ENCODE measurements at regions not wholly inside any gene's neighbourhood (a gene's known extent, or its start where the extent isn't known, plus 50 kb on each side); places are given as distances from the start of the nearest gene placed in this dataset.

GRCh38 chr5:27234916-27235315, 196.5 kb upstream of the CDH9 start:
- TF ChIP-seq CTCF (IDR thresholded peaks at IDR 0.05; ENCODE audit: low read length, missing control alignments): no peak
- H3K4me3 ChIP-seq (replicated peaks; ENCODE audit: low read depth, low read length): no peak overlapping the region
- no peak for DNase-seq (ENCODE audit: low read depth)

DNA sequence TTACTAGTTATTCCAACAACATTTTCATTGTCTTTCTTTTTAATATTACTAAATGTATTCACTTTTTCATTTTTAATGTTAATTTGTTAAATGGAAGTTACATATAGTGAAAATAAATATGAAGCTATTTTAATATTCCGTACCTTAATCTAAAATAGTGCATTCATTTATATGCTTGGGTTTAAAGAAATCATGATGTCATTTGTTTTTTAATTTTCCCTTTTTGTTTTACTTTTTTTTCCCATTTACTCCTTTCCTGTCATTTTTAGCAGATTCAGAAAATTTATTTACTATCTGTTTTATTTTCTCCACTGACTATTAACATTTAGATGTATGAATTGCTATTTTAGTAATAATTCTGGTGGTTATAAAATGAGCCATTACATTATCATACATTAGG, 183.0 kb upstream of the CDH9 start:
- no peak for TF ChIP-seq CTCF (IDR thresholded peaks at IDR 0.05; ENCODE audit: low read length, missing control alignments)
- no peak for DNase-seq (ENCODE audit: low read depth)
- no peak overlapping the region for H3K4me3 ChIP-seq (replicated peaks; ENCODE audit: low read depth, low read length)

- no peak for TF ChIP-seq CTCF (IDR thresholded peaks at IDR 0.05; ENCODE audit: low read length, missing control alignments)
- H3K4me3 ChIP-seq (replicated peaks; ENCODE audit: low read depth, low read length): no peak overlapping the region
- DNase-seq (ENCODE audit: low read depth): no peak
Measured at GRCh38 chr5:27220752-27221151, 182.4 kb upstream of the CDH9 start.

DNA sequence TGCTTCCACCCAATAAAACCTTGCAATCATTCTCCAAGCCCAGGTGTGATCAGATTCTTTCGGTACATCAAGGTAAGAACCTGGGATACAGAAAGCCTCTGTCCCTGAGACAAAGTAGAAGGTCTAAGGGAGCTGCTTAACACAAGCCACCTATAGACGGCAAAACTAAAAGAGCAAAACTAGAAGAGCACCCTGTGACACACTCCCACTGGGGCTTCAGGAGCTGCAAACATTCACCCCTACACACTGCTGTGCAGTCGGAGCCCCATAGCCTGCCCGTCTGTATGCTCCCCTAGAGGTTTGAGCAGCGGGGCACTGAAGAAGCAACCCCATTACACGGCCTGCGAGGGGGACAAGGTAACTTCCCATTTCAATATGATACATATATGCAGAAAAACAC, 179.6 kb upstream of the CDH9 start:
- no peak for DNase-seq (ENCODE audit: low read depth)
- TF ChIP-seq CTCF (IDR thresholded peaks at IDR 0.05; ENCODE audit: low read length, missing control alignments): no peak

GRCh38 chr5:27217155-27217956, 179.0 kb upstream of the CDH9 start:
- no peak overlapping the region for H3K4me3 ChIP-seq (replicated peaks; ENCODE audit: low read depth, low read length)
- no peak for DNase-seq (ENCODE audit: low read depth)
- no peak for TF ChIP-seq CTCF (IDR thresholded peaks at IDR 0.05; ENCODE audit: low read length, missing control alignments)

More for the DNA sequence above, 179.6 kb upstream of the CDH9 start:
- no peak overlapping the region for H3K4me3 ChIP-seq (replicated peaks; ENCODE audit: low read depth, low read length)

GRCh38 chr5:27216367-27216950, 178.1 kb upstream of the CDH9 start:
- no peak overlapping the region for H3K4me3 ChIP-seq (replicated peaks; ENCODE audit: low read depth, low read length)
- DNase-seq (ENCODE audit: low read depth): no peak
- TF ChIP-seq CTCF (IDR thresholded peaks at IDR 0.05; ENCODE audit: low read length, missing control alignments): no peak

- no peak for DNase-seq (ENCODE audit: low read depth)
- H3K4me3 ChIP-seq (replicated peaks; ENCODE audit: low read depth, low read length): no peak overlapping the region
- TF ChIP-seq CTCF (IDR thresholded peaks at IDR 0.05; ENCODE audit: low read length, missing control alignments): no peak
Measured at GRCh38 chr5:27208051-27208450, 169.7 kb upstream of the CDH9 start.

Measured in fibroblast of pulmonary artery (primary cell).